GM12874 (cell line): ENCODE measurements at regions not wholly inside any gene's neighbourhood (a gene's known extent, or its start where the extent isn't known, plus 50 kb on each side); places are given as distances from the start of the nearest gene placed in this dataset.

Experiments
- TF ChIP-seq, protein P1 (sequence below): IDR thresholded peaks from 2 replicates; pipeline ENCODE4 v1.5.1; 2011; ENCODE audit warnings: low read depth, mild to moderate bottlenecking, control low read depth, low read length, moderate library complexity; ENCODE audit not compliant: insufficient read depth

DNA sequence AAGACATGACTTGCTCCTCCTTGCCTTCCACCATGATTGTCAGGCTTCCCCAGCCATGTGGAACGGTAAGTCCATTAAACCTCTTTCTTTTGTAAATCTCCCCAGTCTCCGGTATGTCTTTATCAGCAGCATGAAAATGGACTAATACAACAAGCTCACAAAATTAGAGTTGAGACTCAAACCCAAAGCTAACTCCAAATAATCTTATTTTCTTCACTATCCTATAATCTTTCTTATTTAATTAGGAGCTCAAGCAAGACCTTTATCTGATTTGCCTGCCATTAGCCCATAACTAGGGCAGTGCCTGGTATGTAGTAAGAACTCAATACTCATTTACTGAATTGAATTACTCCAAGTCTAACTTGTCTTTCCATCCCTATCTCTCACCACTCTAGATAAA lies 289.2 kb downstream of the SUCLG1 start:
- TF ChIP-seq, protein P1, sequence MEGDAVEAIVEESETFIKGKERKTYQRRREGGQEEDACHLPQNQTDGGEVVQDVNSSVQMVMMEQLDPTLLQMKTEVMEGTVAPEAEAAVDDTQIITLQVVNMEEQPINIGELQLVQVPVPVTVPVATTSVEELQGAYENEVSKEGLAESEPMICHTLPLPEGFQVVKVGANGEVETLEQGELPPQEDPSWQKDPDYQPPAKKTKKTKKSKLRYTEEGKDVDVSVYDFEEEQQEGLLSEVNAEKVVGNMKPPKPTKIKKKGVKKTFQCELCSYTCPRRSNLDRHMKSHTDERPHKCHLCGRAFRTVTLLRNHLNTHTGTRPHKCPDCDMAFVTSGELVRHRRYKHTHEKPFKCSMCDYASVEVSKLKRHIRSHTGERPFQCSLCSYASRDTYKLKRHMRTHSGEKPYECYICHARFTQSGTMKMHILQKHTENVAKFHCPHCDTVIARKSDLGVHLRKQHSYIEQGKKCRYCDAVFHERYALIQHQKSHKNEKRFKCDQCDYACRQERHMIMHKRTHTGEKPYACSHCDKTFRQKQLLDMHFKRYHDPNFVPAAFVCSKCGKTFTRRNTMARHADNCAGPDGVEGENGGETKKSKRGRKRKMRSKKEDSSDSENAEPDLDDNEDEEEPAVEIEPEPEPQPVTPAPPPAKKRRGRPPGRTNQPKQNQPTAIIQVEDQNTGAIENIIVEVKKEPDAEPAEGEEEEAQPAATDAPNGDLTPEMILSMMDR: no peak

DNA sequence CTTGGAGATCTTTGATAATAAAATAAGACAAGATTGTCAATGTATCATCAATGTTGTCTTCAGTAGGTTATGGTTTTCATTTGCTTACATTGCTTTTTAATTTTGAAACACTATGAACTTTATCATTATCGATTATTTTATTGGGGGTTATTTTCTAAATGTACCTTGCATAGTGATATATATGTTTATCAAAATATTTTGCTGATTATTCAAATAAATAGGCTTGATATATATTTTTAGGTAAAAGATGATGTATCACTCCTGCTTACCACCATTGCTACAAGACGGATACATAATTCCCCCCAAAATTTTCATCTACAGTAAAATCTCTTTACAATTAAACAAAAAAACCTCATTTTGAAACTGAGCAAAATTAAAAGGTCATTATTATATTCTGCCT lies 293.8 kb downstream of the SUCLG1 start:
- TF ChIP-seq, protein P1: no peak

DNA sequence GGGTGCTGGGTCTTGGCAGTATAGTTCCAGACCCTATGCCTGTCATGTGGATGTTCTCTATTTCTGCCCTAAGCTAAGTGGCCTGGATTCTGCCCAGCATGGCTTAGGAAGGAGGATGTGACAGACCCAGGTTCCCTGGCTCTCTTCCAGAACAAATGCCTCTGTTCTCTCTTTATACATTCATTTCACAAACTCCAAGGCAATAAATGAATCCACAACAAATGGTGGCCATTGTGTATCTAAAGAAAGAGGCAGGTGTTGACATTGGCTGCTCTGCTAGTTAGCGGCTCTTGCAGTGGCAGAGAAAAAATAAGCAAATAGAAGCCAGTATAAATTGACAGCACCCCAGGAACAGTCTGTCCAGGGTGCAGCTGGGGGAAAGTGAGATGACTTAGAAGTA lies 298.6 kb downstream of the SUCLG1 start:
- TF ChIP-seq, protein P1: no peak

DNA sequence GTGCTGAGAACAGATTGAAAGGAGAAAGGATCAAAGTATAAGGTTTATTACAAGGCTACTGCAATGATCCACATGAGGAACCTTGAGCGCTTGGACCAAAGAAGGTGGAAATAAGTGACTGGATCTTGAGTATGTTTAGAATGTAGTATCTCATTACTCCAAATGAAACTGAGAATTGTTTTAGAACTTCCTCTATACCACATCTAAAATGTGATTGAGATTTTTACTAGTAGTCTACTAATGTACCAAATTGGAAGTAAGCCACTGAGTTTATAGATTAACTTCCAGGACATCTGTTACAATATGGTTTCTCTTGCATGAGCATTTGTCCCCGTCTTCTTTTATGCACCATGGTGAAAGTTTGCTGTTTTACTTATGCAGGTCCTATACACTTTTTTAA lies 300.5 kb downstream of the SUCLG1 start:
- TF ChIP-seq, protein P1: no peak

DNA sequence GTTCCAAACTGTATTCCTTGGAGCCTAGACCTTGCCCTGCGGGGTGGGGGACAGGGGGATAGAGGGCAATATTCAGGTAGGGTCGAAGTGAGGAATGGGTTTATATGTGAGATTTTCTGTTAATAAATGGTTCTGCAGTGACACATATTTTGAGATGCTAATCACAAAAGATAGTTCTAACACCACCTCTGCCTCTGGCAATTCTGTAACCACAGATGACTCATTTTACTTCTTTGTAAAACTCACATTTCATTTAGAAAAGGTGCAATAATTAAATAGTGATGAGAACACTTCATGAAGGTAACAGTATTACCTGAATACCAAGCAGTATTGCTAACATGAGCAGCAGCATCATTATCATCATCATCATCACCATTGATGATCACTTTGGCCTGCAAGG lies 306.6 kb downstream of the SUCLG1 start:
- TF ChIP-seq, protein P1: no peak

DNA sequence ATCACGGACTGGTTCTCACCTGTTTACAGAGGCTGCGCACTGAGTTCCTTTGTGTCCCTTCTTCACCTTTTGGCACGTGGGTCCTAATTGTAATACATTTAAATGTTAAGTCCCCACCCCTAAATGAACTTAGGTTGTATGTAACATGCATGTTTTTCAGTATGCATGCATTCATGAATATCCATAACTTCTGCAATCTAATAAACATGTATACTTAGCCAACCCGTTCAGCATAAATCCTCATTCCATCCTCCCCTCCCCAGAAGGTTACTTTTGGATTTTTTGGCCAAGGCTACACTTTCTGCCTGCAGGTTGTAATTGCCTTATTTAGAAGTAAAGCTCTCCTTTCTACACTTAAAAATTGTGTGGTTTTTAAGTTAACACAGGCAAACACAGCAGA lies 314.7 kb downstream of the SUCLG1 start:
- TF ChIP-seq, protein P1: no peak

DNA sequence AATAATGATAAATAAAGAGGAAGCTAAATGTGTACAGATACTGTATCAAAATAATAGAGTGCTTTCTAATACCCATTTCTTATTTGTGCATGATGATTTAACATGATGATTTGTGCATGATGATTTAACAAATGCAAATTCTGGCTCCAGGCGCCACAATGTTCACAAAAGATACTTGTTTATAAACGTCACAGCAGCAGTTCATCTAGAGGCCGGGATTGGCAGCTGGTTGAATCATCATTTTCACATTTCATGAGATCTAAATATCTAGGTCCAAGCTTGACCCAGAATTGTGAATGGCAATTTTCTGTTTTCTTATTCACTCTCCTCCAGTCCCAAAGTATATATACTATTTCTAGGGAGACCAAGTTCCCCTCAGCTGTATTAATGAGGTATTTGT lies 322.0 kb downstream of the SUCLG1 start:
- TF ChIP-seq, protein P1: no peak

DNA sequence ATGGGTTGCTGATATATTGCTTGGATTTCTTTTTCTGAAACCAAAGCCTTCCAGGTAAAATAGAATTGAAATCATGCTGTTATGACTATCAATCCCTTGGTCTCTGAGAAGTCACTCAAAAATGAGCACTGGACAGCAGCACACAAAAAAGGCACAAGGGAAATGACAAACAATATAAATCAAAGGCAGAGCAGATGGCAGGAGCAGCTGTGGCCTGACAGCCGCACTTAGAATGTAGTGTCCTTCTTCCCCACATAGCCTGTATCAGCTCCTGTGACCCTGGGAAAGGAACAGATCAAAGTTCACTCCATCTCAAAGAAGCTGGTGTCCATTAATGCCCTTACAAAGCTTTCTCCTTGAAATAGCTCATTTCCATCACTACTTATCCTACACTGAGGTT lies 326.7 kb downstream of the SUCLG1 start:
- TF ChIP-seq, protein P1: no peak
